ENCODE measurements at regions not wholly inside any gene's neighbourhood (a gene's known extent, or its start where the extent isn't known, plus 50 kb on each side); places are given as distances from the start of the nearest gene placed in this dataset.

DNA sequence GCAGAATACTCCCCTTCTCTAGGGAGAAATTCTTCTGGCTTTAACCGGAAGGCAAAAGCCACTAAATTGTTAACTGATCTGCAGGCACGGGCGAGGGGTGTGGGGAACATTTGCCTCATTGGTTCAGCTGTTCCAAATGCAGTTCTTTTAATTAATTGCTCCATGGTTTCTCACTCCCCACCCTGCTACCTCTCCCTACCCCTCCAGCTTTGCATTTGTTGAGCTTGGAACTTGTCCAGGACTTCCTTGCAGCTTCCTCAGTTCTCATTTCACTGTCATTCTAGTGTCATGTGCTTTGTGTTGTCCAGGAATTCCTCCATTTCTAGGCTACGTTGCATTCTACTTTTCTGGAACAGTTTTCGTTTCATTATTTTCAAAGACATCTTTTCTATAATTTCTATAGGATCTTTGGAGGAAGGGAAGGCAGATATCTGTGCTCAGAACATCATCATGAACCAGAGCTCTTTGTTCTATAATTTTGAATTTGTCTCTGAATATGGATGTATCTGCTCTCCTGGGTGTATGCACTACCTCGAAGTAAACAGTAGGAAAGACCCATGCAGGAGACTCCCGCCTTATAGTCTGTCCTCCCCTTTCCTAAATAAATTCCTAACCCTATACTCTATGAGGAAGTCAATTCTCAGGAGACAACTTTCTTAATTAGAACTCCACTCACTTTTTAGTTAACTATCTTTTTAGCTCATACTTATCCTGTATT is 132.4 kb upstream of the LMO4 start:
- TF ChIP-seq, protein P1, sequence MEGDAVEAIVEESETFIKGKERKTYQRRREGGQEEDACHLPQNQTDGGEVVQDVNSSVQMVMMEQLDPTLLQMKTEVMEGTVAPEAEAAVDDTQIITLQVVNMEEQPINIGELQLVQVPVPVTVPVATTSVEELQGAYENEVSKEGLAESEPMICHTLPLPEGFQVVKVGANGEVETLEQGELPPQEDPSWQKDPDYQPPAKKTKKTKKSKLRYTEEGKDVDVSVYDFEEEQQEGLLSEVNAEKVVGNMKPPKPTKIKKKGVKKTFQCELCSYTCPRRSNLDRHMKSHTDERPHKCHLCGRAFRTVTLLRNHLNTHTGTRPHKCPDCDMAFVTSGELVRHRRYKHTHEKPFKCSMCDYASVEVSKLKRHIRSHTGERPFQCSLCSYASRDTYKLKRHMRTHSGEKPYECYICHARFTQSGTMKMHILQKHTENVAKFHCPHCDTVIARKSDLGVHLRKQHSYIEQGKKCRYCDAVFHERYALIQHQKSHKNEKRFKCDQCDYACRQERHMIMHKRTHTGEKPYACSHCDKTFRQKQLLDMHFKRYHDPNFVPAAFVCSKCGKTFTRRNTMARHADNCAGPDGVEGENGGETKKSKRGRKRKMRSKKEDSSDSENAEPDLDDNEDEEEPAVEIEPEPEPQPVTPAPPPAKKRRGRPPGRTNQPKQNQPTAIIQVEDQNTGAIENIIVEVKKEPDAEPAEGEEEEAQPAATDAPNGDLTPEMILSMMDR (IDR thresholded peaks at IDR 0.05; ENCODE audit: low read length): no peak
- TF ChIP-seq EZH2 (IDR thresholded peaks at IDR 0.05; ENCODE audit: borderline replicate concordance, low read length): no peak

Data from OCI-LY1 (cell line).